A673 (cell line): ENCODE measurements at regions not wholly inside any gene's neighbourhood (a gene's known extent, or its start where the extent isn't known, plus 50 kb on each side); places are given as distances from the start of the nearest gene placed in this dataset.

Source experiments
- BruUV-seq: library from RNA; stranded (reverse); fragments of 400-500 nt; replicated peaks from 2 replicates; lab custom pipeline; 2021; lab: Mats Ljungman, UMichigan
- CTCF ChIA-PET: fragments of 300-600 bp; sonication (Branson Sonifier 250); formaldehyde crosslinking; loops from one replicate; lab custom pipeline; 2022; ENCODE audit warnings: antibody characterized with exemption; lab: Charles Lee
- POLR2A ChIA-PET: fragments of 300-600 bp; sonication (Branson Sonifier 250); formaldehyde crosslinking; loops from one replicate; lab custom pipeline; 2022; ENCODE audit warnings: antibody characterized with exemption; ENCODE audit not compliant: low non-redundant PET; lab: Charles Lee
- DNase-seq: peaks from one replicate; pipeline ENCODE4 v3.0.0-alpha.2; 2015; ENCODE audit warnings: low spot score
- H3K27ac ChIP-seq: fragments of 200-600 bp; sonication (generic); 2 replicates; pipeline ENCODE4 v1.5.1; 2016; ENCODE audit warnings: mixed run types, low read depth, mild to moderate bottlenecking, mixed read lengths, antibody characterized with exemption, low read length; ENCODE audit not compliant: poor library complexity, severe bottlenecking
- H3K27me3 ChIP-seq: fragments of 200-600 bp; sonication (generic); replicated peaks from 2 replicates; pipeline ENCODE4 v1.6.1; 2017; ENCODE audit warnings: mixed run types, low read depth, mild to moderate bottlenecking, mixed read lengths, antibody characterized with exemption, low read length; ENCODE audit not compliant: insufficient read depth, poor library complexity
- H3K36me3 ChIP-seq: fragments of 200-600 bp; sonication (generic); 2 replicates; pipeline ENCODE4 v1.6.1; 2016; ENCODE audit warnings: mixed run types, mild to moderate bottlenecking, mixed read lengths, antibody characterized with exemption, low read length; ENCODE audit not compliant: insufficient read depth, poor library complexity, severe bottlenecking
- H3K4me1 ChIP-seq: fragments of 200-600 bp; sonication (generic); 2 replicates; pipeline ENCODE4 v1.6.1; 2017; ENCODE audit warnings: mixed run types, mild to moderate bottlenecking, mixed read lengths, antibody characterized with exemption, low read length; ENCODE audit not compliant: insufficient read depth, poor library complexity, severe bottlenecking
- H3K4me3 ChIP-seq: fragments of 200-600 bp; sonication (generic); 2 replicates; pipeline ENCODE4 v1.5.1; 2016; ENCODE audit warnings: low read depth, mixed run types, mild to moderate bottlenecking, mixed read lengths, low read length; ENCODE audit not compliant: poor library complexity, severe bottlenecking
- H3K9me3 ChIP-seq: fragments of 200-600 bp; sonication (generic); 2 replicates; pipeline ENCODE4 v1.6.1; 2016; ENCODE audit warnings: mixed run types, low read depth, mild to moderate bottlenecking, mixed read lengths, antibody characterized with exemption, low read length; ENCODE audit not compliant: poor library complexity, severe bottlenecking
- CTCF ChIP-seq: fragments of 300-800, 200-600 bp; sonication (generic); conservative IDR thresholded peaks from 2 replicates; pipeline ENCODE4 v1.5.1; 2017; ENCODE audit warnings: low read depth, mild to moderate bottlenecking, antibody characterized with exemption, low read length, moderate library complexity, mixed read lengths
- EZH2 ChIP-seq: fragments of 200-600 bp; sonication (generic); IDR thresholded peaks from 2 replicates; pipeline ENCODE4 v1.6.1; 2017; ENCODE audit warnings: borderline replicate concordance, low read depth, mild to moderate bottlenecking, mixed read lengths, antibody characterized with exemption, low read length; ENCODE audit not compliant: poor library complexity, severe bottlenecking
- intact Hi-C: fragments of 100-400 bp; cut with micrococcal nuclease; formaldehyde crosslinking; loops from one replicate; pipeline ENCODE4 v1.10.0; 2022; ENCODE audit not compliant: unreplicated experiment

- POLR2A ChIA-PET = no interaction called here
Observed at GRCh38 chr11:22555881-22556280, 69.7 kb downstream of the FANCF start.

GRCh38 chr11:22554221-22554620, 71.4 kb downstream of the FANCF start:
- POLR2A ChIA-PET = no interaction called here
- Histone ChIP-seq H3K27ac (no peak overlapping the region), H3K27me3 (no peaks in the 10 kb centered on the region), H3K4me1 (peaks cover 6% of the 10 kb centered on the region), H3K4me3 (no peak overlapping the region), H3K9me3 (no peaks in the 10 kb centered on the region), H3K36me3 (no peaks in the 10 kb centered on the region)
- no peak for DNase-seq
- no TSS peak for BruUV-seq
- TF ChIP-seq EZH2 (no peak), CTCF (no peak)
- CTCF ChIA-PET = no interaction called here
- intact Hi-C loops = no loop called here

More at GRCh38 chr11:22555881-22556280, 69.7 kb downstream of the FANCF start:
- no TSS peak for BruUV-seq
- H3K27ac ChIP-seq = no peak overlapping the region
- TF ChIP-seq EZH2 (no peak), CTCF (no peak)
- no peak for DNase-seq
- intact Hi-C loops = no loop called here
- H3K4me3 ChIP-seq = no peak overlapping the region
- H3K36me3 ChIP-seq = no peaks in the 10 kb centered on the region
- no peaks in the 10 kb centered on the region for H3K27me3 ChIP-seq
- CTCF ChIA-PET = interaction anchor here (0.8 kb wide), 1 partner anchor 16 kb away, joined by 3 read pairs; no protein-coding TSS in a partner anchor
- H3K9me3 ChIP-seq = no peaks in the 10 kb centered on the region
- H3K4me1 ChIP-seq = peaks cover 10% of the 10 kb centered on the region

GRCh38 chr11:22552885-22553284, 72.7 kb downstream of the FANCF start:
- POLR2A ChIA-PET = no interaction called here
- DNase-seq = no peak
- H3K27me3 ChIP-seq = no peaks in the 10 kb centered on the region
- TF ChIP-seq EZH2 (no peak), CTCF (no peak)
- BruUV-seq = no TSS peak
- no peaks in the 10 kb centered on the region for H3K36me3 ChIP-seq
- no peaks in the 10 kb centered on the region for H3K9me3 ChIP-seq
- no peak overlapping the region for H3K4me3 ChIP-seq
- no peaks in the 10 kb centered on the region for H3K4me1 ChIP-seq
- no peak overlapping the region for H3K27ac ChIP-seq
- intact Hi-C loops = no loop called here
- CTCF ChIA-PET = no interaction called here
